OCI-LY1 (cell line): ENCODE measurements at regions not wholly inside any gene's neighbourhood (a gene's known extent, or its start where the extent isn't known, plus 50 kb on each side); places are given as distances from the start of the nearest gene placed in this dataset.

Experiments used
- EZH2 ChIP-seq: fragments of 200-600 bp; sonication (generic), shearing (Covaris generic); IDR thresholded peaks from 2 replicates; pipeline ENCODE4 v1.8.0; 2017; ENCODE audit warnings: borderline replicate concordance, mixed run types, mild to moderate bottlenecking, antibody characterized with exemption, low read length, moderate library complexity, mixed read lengths
- TF ChIP-seq, protein P1 (sequence below): fragments of 200-600 bp; sonication (generic), shearing (Covaris generic); IDR thresholded peaks from 2 replicates; pipeline ENCODE4 v1.5.1; 2017; ENCODE audit warnings: mild to moderate bottlenecking, antibody characterized with exemption, low read length, moderate library complexity, mixed read lengths

DNA sequence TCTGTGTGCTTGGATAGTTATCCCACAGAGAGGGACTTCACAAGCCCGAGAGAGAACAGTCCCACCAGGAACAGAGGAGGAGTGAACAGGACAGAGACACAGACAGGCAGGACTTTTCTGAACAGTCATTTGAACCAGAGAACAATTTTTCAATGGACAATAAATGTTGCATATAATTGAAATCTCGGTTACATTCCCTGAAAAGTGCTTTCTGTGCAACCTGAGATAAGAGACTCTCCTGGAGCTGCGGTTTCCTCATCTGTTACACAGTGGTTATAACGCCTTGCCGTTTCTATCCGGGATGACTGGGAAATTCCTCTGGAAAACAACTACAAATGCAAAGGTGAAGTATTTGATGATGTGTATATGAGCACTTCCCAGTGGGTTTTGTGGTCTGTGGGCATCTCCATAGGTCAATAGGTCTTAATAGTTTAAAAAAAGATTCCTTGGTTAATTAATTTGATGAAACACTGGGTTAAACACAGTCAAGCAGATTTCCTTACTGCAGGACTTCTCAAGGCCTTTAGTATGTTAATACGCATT, 87.2 kb upstream of the HPCAL1 start:
- TF ChIP-seq, protein P1, sequence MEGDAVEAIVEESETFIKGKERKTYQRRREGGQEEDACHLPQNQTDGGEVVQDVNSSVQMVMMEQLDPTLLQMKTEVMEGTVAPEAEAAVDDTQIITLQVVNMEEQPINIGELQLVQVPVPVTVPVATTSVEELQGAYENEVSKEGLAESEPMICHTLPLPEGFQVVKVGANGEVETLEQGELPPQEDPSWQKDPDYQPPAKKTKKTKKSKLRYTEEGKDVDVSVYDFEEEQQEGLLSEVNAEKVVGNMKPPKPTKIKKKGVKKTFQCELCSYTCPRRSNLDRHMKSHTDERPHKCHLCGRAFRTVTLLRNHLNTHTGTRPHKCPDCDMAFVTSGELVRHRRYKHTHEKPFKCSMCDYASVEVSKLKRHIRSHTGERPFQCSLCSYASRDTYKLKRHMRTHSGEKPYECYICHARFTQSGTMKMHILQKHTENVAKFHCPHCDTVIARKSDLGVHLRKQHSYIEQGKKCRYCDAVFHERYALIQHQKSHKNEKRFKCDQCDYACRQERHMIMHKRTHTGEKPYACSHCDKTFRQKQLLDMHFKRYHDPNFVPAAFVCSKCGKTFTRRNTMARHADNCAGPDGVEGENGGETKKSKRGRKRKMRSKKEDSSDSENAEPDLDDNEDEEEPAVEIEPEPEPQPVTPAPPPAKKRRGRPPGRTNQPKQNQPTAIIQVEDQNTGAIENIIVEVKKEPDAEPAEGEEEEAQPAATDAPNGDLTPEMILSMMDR = no peak
- no peak for TF ChIP-seq EZH2
